ENCODE measurements at regions not wholly inside any gene's neighbourhood (a gene's known extent, or its start where the extent isn't known, plus 50 kb on each side); places are given as distances from the start of the nearest gene placed in this dataset.

- CTCF ChIA-PET = no interaction called here
- Histone ChIP-seq H3K4me1 (ENCODE audit: control insufficient read depth, insufficient read depth, low read length) (no peaks in the 10 kb centered on the region), H3K79me2 (ENCODE audit: control insufficient read depth, insufficient read depth, low read length) (no peaks in the 10 kb centered on the region), H3K36me3 (ENCODE audit: control insufficient read depth in 2 of 2, insufficient read depth in 2 of 2, low read length in 1 of 2) (no peaks in the 10 kb centered on the region), H3K4me3 (no peak overlapping the region), H2AFZ (ENCODE audit: control insufficient read depth, low read depth, low read length) (no peak overlapping the region), H3K4me2 (ENCODE audit: control insufficient read depth, insufficient read depth) (no peak overlapping the region), H3K9ac (ENCODE audit: control insufficient read depth, insufficient read depth, low read length) (no peak overlapping the region), H4K20me1 (ENCODE audit: control insufficient read depth, insufficient read depth) (no peaks in the 10 kb centered on the region), H3K9me3 (replicated peaks; ENCODE audit: control insufficient read depth, insufficient read depth, low read length) (no peaks in the 10 kb centered on the region), H3K27me3 (replicated peaks in 1 of 2; ENCODE audit: control insufficient read depth in 2 of 2, insufficient read depth in 2 of 2, low read length in 1 of 2) (no peaks in the 10 kb centered on the region), H3K27ac (ENCODE audit: control insufficient read depth, insufficient read depth) (no peak overlapping the region)
- intact Hi-C loops (cut with micrococcal nuclease; ENCODE audit: unreplicated experiment) (no loop called here), in situ Hi-C loops (cut with MboI) (no loop called here)
- TF ChIP-seq IRF4 (IDR thresholded peaks at IDR 0.05; ENCODE audit: low read depth, low read length) = no peak
- TF ChIP-seq PKNOX1 (IDR thresholded peaks at IDR 0.05) = no peak
- no peak for TF ChIP-seq ATF3 (IDR thresholded peaks at IDR 0.05; ENCODE audit: borderline replicate concordance, extremely low read depth, low read depth, low read length)
- TF ChIP-seq ZBTB33 (IDR thresholded peaks at IDR 0.05) = no peak
- DNase-seq (ENCODE audit: low read depth, low spot score) (no peak), FAIRE-seq (no peak), ATAC-seq (no peak)
- RAD21 ChIA-PET (ENCODE audit: unreplicated experiment) = no interaction called here
- SMC1A ChIA-PET (ENCODE audit: uncharacterized antibody, unreplicated experiment) = no interaction called here
- POLR2A ChIA-PET = no interaction called here
- no TSS peak for BruUV-seq (replicated peaks)
These were observed 653.4 kb upstream of the FSHR start for GRCh38 chr2:49807689-49808088.

GRCh38 chr2:49804111-49804510 lies 649.8 kb upstream of the FSHR start:
- H2AFZ ChIP-seq (ENCODE audit: control insufficient read depth, low read depth, low read length) = no peak overlapping the region
- FAIRE-seq (no peak), ATAC-seq (no peak), DNase-seq (ENCODE audit: low read depth, low spot score) (no peak)
- ChIA-PET CTCF (no interaction called here), SMC1A (ENCODE audit: uncharacterized antibody, unreplicated experiment) (no interaction called here), RAD21 (ENCODE audit: unreplicated experiment) (no interaction called here), POLR2A (no interaction called here)
- H3K79me2 ChIP-seq (ENCODE audit: control insufficient read depth, insufficient read depth, low read length) = no peaks in the 10 kb centered on the region
- H3K27me3 ChIP-seq (replicated peaks in 1 of 2; ENCODE audit: control insufficient read depth in 2 of 2, insufficient read depth in 2 of 2, low read length in 1 of 2) = no peaks in the 10 kb centered on the region
- no peaks in the 10 kb centered on the region for H3K4me1 ChIP-seq (ENCODE audit: control insufficient read depth, insufficient read depth, low read length)
- no peaks in the 10 kb centered on the region for H3K9me3 ChIP-seq (replicated peaks; ENCODE audit: control insufficient read depth, insufficient read depth, low read length)
- H3K36me3 ChIP-seq (ENCODE audit: control insufficient read depth in 2 of 2, insufficient read depth in 2 of 2, low read length in 1 of 2) = no peaks in the 10 kb centered on the region
- in situ Hi-C loops (cut with MboI) (no loop called here), intact Hi-C loops (cut with micrococcal nuclease; ENCODE audit: unreplicated experiment) (no loop called here)
- no peaks in the 10 kb centered on the region for H4K20me1 ChIP-seq (ENCODE audit: control insufficient read depth, insufficient read depth)
- BruUV-seq (replicated peaks) = no TSS peak
- no peak overlapping the region for H3K4me2 ChIP-seq (ENCODE audit: control insufficient read depth, insufficient read depth)
- WGBS (ENCODE audit: insufficient coverage, insufficient replicate concordance, low lambda C conversion rate, missing lambda C conversion rate) = 0% methylated on average over 1 of the region's 1 CpG
- no peak overlapping the region for H3K4me3 ChIP-seq
- no peak overlapping the region for H3K9ac ChIP-seq (ENCODE audit: control insufficient read depth, insufficient read depth, low read length)
- no peak overlapping the region for H3K27ac ChIP-seq (ENCODE audit: control insufficient read depth, insufficient read depth)
- TF ChIP-seq TCF7 (IDR thresholded peaks at IDR 0.05; ENCODE audit: borderline replicate concordance) (no peak), ZNF592 (IDR thresholded peaks at IDR 0.05) (no peak), CBFB (IDR thresholded peaks at IDR 0.05; ENCODE audit: low read depth) (no peak), MEF2B (IDR thresholded peaks at IDR 0.05; ENCODE audit: partially characterized antibody, poor library complexity, severe bottlenecking) (no peak)
